ENCODE measurements at regions not wholly inside any gene's neighbourhood (a gene's known extent, or its start where the extent isn't known, plus 50 kb on each side); places are given as distances from the start of the nearest gene placed in this dataset.
"Not testable (repeated sequence)": the region's sequence is repeated elsewhere in the genome, so short reads cannot be mapped to it uniquely, and the experiment has no call there.

DNA sequence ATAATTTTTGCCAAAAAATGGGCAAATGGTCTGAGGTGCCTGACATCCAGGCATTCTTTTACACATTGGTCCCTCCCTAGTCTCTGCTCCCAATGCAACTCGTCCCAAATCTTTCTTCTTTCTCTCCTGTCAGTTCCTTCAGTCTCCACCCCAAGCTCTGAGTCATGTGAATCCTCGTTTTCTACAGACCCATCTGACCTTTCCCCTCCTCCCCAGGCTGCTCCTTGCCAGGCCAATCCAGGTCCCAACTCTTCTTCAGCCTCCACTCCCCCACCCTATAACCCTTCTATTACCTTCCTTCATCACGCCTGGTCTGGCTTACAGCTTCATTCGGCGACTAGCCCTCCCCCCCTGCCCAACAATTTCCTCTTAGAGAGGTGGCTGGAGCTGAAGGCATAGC lies 55.3 kb downstream of the BBS10 start:
- not testable (repeated sequence) for H3K4me2 ChIP-seq (ENCODE audit: low read length); H3F3A ChIP-seq (ENCODE audit: control insufficient read depth, insufficient read depth); H4K20me1 ChIP-seq (ENCODE audit: control insufficient read depth, insufficient read depth, low read depth, low read length); H3K27me3 ChIP-seq (ENCODE audit: control insufficient read depth, low read length); H3K4me3 ChIP-seq (ENCODE audit: low read length); H3K79me2 ChIP-seq (ENCODE audit: control insufficient read depth, low read length); H3K36me3 ChIP-seq (ENCODE audit: control insufficient read depth, low read length); H3K27ac ChIP-seq (ENCODE audit: low read depth, low read length); H3K9me2 ChIP-seq (replicated peaks; ENCODE audit: control insufficient read depth, low read length); H3K9me3 ChIP-seq (ENCODE audit: control insufficient read depth, insufficient read depth, low read length); H3K4me1 ChIP-seq (ENCODE audit: control insufficient read depth, low read length)

DNA sequence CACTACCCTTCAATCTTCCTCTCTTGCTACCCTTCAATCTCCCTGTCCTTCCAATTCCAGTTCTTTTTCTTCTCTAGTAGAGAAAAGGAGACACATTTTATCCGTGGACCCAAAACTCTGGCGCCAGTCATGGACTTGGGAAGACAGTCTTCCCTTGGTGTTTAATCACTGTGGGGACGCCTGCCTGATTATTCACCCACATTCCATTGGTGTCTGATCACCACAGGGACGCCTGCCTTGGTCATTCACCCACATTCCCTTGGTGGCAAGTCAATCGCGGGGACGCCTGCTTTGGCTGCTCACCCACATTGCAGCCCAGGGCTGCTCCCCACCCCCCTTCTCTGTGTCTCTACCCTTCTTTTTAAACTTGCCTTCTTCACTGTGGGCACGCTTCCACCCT lies 55.9 kb downstream of the BBS10 start:
- H3K4me2 ChIP-seq (ENCODE audit: low read length); H3K36me3 ChIP-seq (ENCODE audit: control insufficient read depth, low read length); H3F3A ChIP-seq (ENCODE audit: control insufficient read depth, insufficient read depth); H3K27me3 ChIP-seq (ENCODE audit: control insufficient read depth, low read length); H3K79me2 ChIP-seq (ENCODE audit: control insufficient read depth, low read length); H3K9me3 ChIP-seq (ENCODE audit: control insufficient read depth, insufficient read depth, low read length); H4K20me1 ChIP-seq (ENCODE audit: control insufficient read depth, insufficient read depth, low read depth, low read length); H3K4me1 ChIP-seq (ENCODE audit: control insufficient read depth, low read length); H3K27ac ChIP-seq (ENCODE audit: low read depth, low read length); H3K9me2 ChIP-seq (replicated peaks; ENCODE audit: control insufficient read depth, low read length); H3K4me3 ChIP-seq (ENCODE audit: low read length): not testable (repeated sequence)

DNA sequence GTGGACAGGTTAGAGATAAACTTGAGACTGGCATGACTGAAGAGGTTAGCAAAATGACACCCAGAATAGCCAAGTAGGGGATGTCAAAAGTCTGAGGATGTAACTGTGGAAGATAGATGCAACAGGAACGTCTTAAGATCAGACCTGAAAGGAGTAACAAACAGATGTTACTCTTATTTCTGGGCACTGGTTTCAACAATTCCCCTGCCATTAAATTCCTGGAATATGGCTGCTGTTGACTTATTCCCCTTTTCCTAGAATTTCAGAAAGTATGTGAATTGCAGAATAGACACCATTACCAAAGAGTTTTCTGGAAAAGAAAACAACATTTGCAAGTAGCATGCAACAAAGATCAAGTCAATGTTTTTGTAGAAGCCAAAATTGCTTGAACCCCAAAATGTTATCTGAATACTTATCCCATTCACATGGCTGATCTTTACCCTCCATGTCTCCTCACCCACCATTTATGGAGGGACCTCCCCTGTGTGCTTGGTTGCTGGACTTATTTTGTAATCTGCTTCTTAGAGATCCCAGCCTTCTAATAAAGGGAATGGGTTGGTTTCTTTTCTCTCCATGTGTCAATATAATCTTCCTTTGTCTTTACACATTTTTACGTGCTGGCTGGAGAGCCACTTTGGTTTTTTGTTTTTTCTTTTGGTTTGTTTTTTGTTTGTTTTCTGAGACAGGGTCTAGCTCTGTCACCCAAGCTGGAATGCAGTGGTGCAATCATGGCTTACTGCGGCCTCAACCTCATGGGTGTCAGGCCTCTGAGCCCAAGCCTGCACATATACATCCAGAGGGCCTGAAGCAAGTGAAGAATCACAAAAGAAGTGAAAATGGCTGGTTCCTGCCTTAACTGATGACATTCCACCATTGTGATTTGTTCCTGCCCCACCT lies 57.0 kb downstream of the BBS10 start:
- no peak overlapping the region for H3K27ac ChIP-seq (ENCODE audit: low read depth, low read length)
- H3K9me2 ChIP-seq (replicated peaks; ENCODE audit: control insufficient read depth, low read length): no peaks in the 10 kb centered on the region
- no peaks in the 10 kb centered on the region for H3K9me3 ChIP-seq (ENCODE audit: control insufficient read depth, insufficient read depth, low read length)
- no peaks in the 10 kb centered on the region for H3K36me3 ChIP-seq (ENCODE audit: control insufficient read depth, low read length)
- H3K4me2 ChIP-seq (ENCODE audit: low read length): no peak overlapping the region
- no peaks in the 10 kb centered on the region for H3F3A ChIP-seq (ENCODE audit: control insufficient read depth, insufficient read depth)
- no peaks in the 10 kb centered on the region; the same call in 1 of the 2 replicates for H3K27me3 ChIP-seq (ENCODE audit: control insufficient read depth, low read length)
- no peaks in the 10 kb centered on the region for H4K20me1 ChIP-seq (ENCODE audit: control insufficient read depth, insufficient read depth, low read depth, low read length)
- H3K79me2 ChIP-seq (ENCODE audit: control insufficient read depth, low read length): no peaks in the 10 kb centered on the region
- TF ChIP-seq, protein P1, sequence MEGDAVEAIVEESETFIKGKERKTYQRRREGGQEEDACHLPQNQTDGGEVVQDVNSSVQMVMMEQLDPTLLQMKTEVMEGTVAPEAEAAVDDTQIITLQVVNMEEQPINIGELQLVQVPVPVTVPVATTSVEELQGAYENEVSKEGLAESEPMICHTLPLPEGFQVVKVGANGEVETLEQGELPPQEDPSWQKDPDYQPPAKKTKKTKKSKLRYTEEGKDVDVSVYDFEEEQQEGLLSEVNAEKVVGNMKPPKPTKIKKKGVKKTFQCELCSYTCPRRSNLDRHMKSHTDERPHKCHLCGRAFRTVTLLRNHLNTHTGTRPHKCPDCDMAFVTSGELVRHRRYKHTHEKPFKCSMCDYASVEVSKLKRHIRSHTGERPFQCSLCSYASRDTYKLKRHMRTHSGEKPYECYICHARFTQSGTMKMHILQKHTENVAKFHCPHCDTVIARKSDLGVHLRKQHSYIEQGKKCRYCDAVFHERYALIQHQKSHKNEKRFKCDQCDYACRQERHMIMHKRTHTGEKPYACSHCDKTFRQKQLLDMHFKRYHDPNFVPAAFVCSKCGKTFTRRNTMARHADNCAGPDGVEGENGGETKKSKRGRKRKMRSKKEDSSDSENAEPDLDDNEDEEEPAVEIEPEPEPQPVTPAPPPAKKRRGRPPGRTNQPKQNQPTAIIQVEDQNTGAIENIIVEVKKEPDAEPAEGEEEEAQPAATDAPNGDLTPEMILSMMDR (IDR thresholded peaks at IDR 0.05; ENCODE audit: low read depth, low read length, poor library complexity, severe bottlenecking): no peak
- no peak for TF ChIP-seq EZH2phosphoT487 (IDR thresholded peaks at IDR 0.05; ENCODE audit: borderline replicate concordance, low read length)
- H3K4me3 ChIP-seq (ENCODE audit: low read length): no peak overlapping the region
- H3K4me1 ChIP-seq (ENCODE audit: control insufficient read depth, low read length): no peaks in the 10 kb centered on the region

DNA sequence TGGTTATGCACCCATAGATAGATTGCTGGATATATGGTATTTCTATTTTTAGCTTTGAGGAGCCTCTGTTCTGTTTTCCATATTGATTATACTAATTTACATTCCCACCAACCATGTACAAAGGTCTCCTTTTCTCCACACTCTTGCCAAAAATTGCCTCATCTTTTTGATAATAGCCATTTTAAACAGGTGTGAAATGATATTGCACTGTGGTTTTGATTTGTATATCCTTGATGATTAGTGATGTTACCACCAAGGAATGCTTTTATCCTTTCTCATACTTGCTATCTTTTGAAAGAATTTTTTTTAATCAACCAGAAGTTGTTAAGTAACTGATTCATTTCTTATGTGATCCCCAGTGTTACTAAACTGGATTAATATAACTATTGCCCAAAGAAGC lies 60.0 kb downstream of the BBS10 start:
- no peaks in the 10 kb centered on the region; the same call in 1 of the 2 replicates for H3K27me3 ChIP-seq (ENCODE audit: control insufficient read depth, low read length)
- TF ChIP-seq, protein P1 (IDR thresholded peaks at IDR 0.05; ENCODE audit: low read depth, low read length, poor library complexity, severe bottlenecking): no peak
- no peak for TF ChIP-seq EZH2phosphoT487 (IDR thresholded peaks at IDR 0.05; ENCODE audit: borderline replicate concordance, low read length)
- no peak overlapping the region for H3K4me2 ChIP-seq (ENCODE audit: low read length)
- H3K4me1 ChIP-seq (ENCODE audit: control insufficient read depth, low read length): no peaks in the 10 kb centered on the region
- no peaks in the 10 kb centered on the region for H3K79me2 ChIP-seq (ENCODE audit: control insufficient read depth, low read length)
- H3K27ac ChIP-seq (ENCODE audit: low read depth, low read length): no peak overlapping the region
- H3K36me3 ChIP-seq (ENCODE audit: control insufficient read depth, low read length): no peaks in the 10 kb centered on the region
- no peaks in the 10 kb centered on the region for H3K9me2 ChIP-seq (replicated peaks; ENCODE audit: control insufficient read depth, low read length)
- no peak overlapping the region for H3K4me3 ChIP-seq (ENCODE audit: low read length)
- H4K20me1 ChIP-seq (ENCODE audit: control insufficient read depth, insufficient read depth, low read depth, low read length): no peaks in the 10 kb centered on the region
- H3F3A ChIP-seq (ENCODE audit: control insufficient read depth, insufficient read depth): no peaks in the 10 kb centered on the region
- no peaks in the 10 kb centered on the region for H3K9me3 ChIP-seq (ENCODE audit: control insufficient read depth, insufficient read depth, low read length)
